GM12878 (cell line): ENCODE measurements at regions not wholly inside any gene's neighbourhood (a gene's known extent, or its start where the extent isn't known, plus 50 kb on each side); places are given as distances from the start of the nearest gene placed in this dataset.

Experiments
- ATF3 ChIP-seq: IDR thresholded peaks from 2 replicates; pipeline ENCODE4 v1.6.1; 2011; ENCODE audit warnings: low read depth, mild to moderate bottlenecking, low read length, moderate library complexity, borderline replicate concordance; ENCODE audit errors: extremely low read depth
- CTCF ChIP-seq, 3 experiments: IDR thresholded peaks in 2 of 3; conservative IDR thresholded peaks in 1 of 3; 2 replicates each; pipeline ENCODE4 v1.5.1; 2011; ENCODE audit warnings: low read depth in 3 of 3, low read length in 3 of 3, mild to moderate bottlenecking in 3 of 3, control low read depth in 2 of 3, moderate library complexity in 2 of 3, inconsistent platforms in 1 of 3, mixed read lengths in 1 of 3; ENCODE audit not compliant: control insufficient read depth in 2 of 3, insufficient read depth in 1 of 3; ENCODE audit errors: extremely low read depth in 1 of 3
- FOXM1 ChIP-seq: IDR thresholded peaks from 2 replicates; pipeline ENCODE4 v1.6.1; 2012; ENCODE audit warnings: low read depth, mild to moderate bottlenecking, inconsistent platforms, low read length, moderate library complexity
- KLF5 ChIP-seq: fragments of 450-650 bp; IDR thresholded peaks from 2 replicates; pipeline ENCODE4 v1.6.1; 2014; ENCODE audit warnings: mild to moderate bottlenecking; ENCODE audit not compliant: partially characterized antibody
- MAX ChIP-seq: IDR thresholded peaks from 2 replicates; pipeline ENCODE4 v1.6.1; 2012; ENCODE audit warnings: low read depth, low read length, improper control_type of control experiment
- RELA ChIP-seq: fragments of 450-650 bp; IDR thresholded peaks from 2 replicates; pipeline ENCODE4 v1.8.0; 2014; ENCODE audit warnings: borderline replicate concordance; ENCODE audit not compliant: partially characterized antibody
- SPI1 ChIP-seq: IDR thresholded peaks from 2 replicates; pipeline ENCODE4 v1.6.1; 2011; ENCODE audit warnings: low read depth, mild to moderate bottlenecking, low read length, moderate library complexity, borderline replicate concordance; ENCODE audit not compliant: insufficient read depth
- YY1 ChIP-seq: IDR thresholded peaks from 2 replicates; pipeline ENCODE4 v1.6.1; 2011; ENCODE audit warnings: low read depth, mild to moderate bottlenecking, low read length
- ZNF274 ChIP-seq: IDR thresholded peaks from one replicate; pipeline ENCODE4 v1.8.0; 2011; ENCODE audit not compliant: insufficient read length, insufficient read depth

GRCh38 chr18:75349668-75350511, 77.6 kb downstream of the SMIM21 start:
- TF ChIP-seq KLF5 = no peak
- TF ChIP-seq CTCF (IDR thresholded peaks at IDR 0.05 in 2 of 3, conservative IDR thresholded peaks at IDR 0.05 in 1 of 3; ENCODE audit: control insufficient read depth in 2 of 3, extremely low read depth in 1 of 3, insufficient read depth in 1 of 3, low read depth in 3 of 3, low read length in 3 of 3) = no peak
- no peak for TF ChIP-seq ZNF274
- no peak for TF ChIP-seq YY1
- TF ChIP-seq SPI1 = no peak
- TF ChIP-seq ATF3 = no peak
- no peak for TF ChIP-seq MAX
- no peak for TF ChIP-seq RELA
- TF ChIP-seq FOXM1 = no peak
